ENCODE measurements at regions not wholly inside any gene's neighbourhood (a gene's known extent, or its start where the extent isn't known, plus 50 kb on each side); places are given as distances from the start of the nearest gene placed in this dataset.
"Not testable (repeated sequence)": the region's sequence is repeated elsewhere in the genome, so short reads cannot be mapped to it uniquely, and the experiment has no call there.

DNA sequence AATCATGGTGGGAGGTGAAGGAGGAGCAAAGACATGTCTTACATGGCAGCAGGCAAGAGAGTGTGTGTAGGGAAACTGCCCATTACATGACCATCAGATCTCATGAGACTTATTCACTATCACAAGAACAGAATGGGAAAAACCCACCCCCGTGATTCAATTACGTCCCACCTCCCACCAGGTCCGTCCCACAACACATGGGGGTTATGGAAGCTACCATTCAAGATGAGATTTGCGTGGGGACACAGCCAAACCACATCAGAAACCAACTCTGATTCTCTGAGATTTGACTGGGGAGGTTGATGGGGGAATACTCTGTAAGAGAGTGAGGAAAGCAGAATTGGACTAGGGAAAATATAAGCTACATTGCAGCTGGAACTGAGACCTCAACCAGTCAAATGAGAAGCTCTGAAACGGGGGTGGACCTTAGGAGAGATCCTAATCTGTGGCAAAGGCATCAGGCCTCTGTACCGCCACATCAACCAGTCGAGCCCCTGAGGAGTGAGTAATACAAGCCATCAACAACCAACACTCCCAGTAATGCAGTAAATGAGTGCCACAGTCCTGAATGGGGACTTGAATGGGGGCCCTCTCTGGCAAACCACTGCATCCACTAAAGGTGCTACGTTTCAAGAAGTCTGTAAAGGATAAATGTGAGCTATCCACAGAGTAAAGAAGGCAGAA lies 207.9 kb upstream of the GADL1 start:
- no peak for DNase-seq

- DNase-seq: no peak
Observed at GRCh38 chr3:31103181-31103580, 208.7 kb upstream of the GADL1 start.

GRCh38 chr3:31103623-31104180 lies 209.2 kb upstream of the GADL1 start:
- DNase-seq: no peak

GRCh38 chr3:31105011-31105410 lies 210.6 kb upstream of the GADL1 start:
- DNase-seq: no peak

GRCh38 chr3:31105438-31106077 lies 211.1 kb upstream of the GADL1 start:
- no peak for DNase-seq

- DNase-seq: no peak
Observed at GRCh38 chr3:31106204-31106603, 211.7 kb upstream of the GADL1 start.

- DNase-seq: no peak
Observed at GRCh38 chr3:31106912-31107311, 212.5 kb upstream of the GADL1 start.

DNA sequence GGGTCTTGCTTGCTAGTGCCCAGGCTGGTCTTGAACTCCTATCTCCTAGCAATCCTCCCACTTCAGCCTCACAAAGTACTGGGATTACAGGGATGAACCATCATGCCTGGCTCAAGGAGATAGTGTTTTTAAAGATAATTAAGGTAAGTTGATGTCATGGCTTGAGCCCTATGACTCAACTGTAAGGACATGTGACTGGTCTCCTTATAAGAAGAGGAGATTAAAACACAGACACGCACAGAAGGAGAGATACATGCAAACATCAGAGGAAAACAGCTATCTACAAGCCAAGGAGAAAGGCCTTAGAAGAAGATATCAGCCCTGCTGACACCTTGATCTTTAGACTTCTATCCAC lies 220.4 kb upstream of the GADL1 start:
- no peak for DNase-seq

DNA sequence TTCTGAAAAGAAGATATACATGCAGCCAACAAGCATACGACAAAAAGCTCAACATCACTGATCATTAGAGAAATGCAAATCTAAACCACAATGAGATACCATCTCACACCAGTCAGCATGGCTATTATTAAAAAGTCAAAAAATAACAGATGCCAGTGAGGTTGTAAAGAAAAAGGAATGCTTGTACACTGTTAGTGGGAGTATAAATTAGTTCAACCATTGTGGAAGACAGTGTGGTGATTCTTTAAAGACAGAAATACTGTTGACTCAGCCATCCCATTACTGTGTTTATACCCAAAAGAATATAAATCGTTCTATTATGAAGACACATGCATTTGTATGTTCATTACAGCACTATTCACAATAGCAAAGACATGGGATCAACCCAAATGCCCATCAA lies 221.1 kb upstream of the GADL1 start:
- not testable (repeated sequence) for DNase-seq

GRCh38 chr3:31116651-31117050 lies 222.2 kb upstream of the GADL1 start:
- no peak for DNase-seq

DNA sequence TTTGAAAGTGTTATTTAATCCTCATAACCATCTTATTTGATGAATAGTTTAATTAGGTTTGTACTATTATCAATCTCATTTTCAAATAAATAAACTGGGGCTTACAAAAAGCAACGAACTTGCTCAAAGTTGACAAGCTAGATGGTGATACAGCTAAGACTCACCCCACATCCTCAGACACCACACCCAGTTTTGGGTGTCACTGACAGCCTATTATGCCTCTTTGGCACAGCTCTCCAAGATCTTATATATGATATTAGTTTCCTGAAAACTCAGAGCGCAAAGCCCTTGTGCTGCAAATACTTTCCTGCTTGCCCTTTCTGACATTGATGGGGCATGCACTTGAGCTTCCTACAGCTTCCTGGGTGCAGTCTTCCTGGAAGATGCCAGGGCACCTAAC lies 223.4 kb upstream of the GADL1 start:
- DNase-seq: no peak

DNA sequence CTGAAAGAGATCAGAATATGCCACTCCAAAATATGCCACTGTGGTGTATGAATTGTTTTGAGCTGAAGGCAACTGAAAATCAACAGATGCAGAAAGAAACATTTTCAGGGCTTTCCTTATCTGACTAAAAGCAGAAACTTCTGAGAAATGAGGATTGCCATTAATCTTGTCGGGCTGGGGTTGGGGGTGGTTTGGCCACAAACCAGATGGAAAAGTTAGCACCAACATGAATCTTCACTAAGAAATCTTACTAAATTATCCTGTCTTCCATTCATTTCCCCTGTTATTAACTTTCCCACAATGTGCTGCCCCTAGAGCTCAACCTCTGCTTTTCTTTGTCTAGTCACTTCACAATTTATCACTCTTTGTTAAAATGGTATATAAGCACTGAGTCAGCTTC lies 229.9 kb upstream of the GADL1 start:
- DNase-seq: no peak

- no peak for DNase-seq
Observed at GRCh38 chr3:31125413-31126020, 231.1 kb upstream of the GADL1 start.

GRCh38 chr3:31129241-31129640 lies 234.8 kb upstream of the GADL1 start:
- no peak for DNase-seq

GRCh38 chr3:31132132-31132769 lies 237.8 kb upstream of the GADL1 start:
- no peak for DNase-seq

DNA sequence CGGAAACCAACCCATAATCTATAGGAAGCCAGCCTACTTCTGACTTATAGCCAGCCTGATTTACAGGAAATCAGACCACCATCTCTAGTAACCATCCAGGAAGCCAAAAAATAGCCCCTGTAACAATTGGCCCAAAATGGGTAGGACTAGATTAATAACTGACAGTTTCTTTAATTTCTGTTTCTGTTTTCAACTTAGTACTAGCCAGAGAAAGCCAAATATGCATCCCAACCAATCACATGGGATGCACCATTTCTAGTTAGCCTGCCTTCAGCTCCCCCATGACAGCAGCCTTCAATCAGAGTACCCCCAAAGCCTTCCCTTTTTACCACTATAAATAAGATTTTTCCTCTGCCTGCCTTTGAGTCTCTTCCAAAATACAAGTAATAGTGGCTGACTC lies 239.1 kb upstream of the GADL1 start:
- DNase-seq: no peak

- DNase-seq: no peak
Observed at GRCh38 chr3:31135546-31135945, 241.1 kb upstream of the GADL1 start.

- DNase-seq: no peak
Observed at GRCh38 chr3:31137718-31138465, 243.4 kb upstream of the GADL1 start.

GRCh38 chr3:31140470-31140869 lies 246.0 kb upstream of the GADL1 start:
- no peak for DNase-seq

GRCh38 chr3:31142139-31142538 lies 247.7 kb upstream of the GADL1 start:
- DNase-seq: no peak

DNA sequence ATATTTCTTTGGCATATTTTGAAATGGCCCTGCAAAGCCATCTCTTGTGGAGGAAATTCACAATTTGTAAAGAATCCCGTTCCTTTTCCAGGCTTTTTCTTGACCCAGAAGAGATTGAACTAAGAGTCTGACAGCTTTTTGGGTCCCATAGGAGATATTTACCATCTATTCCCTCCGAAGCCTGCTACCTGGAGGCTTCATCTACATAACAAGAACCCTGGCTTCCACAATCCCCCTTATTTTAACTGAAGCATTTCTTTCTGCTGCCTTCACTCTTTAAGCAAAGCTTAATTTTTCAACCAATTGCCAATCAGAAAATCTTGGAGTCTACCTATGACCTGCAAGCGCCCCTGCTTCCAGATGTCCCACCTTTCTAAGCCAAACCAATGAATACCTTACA lies 248.1 kb upstream of the GADL1 start:
- DNase-seq: no peak

- no peak for DNase-seq
Observed at GRCh38 chr3:31145062-31145461, 250.6 kb upstream of the GADL1 start.

- DNase-seq: no peak
Observed at GRCh38 chr3:31147550-31147949, 253.1 kb upstream of the GADL1 start.

All from CD4-positive, alpha-beta T cell treated with Interferon gamma for 1 hour (primary cell).